Nephron (organoid): ENCODE measurements at regions not wholly inside any gene's neighbourhood (a gene's known extent, or its start where the extent isn't known, plus 50 kb on each side); places are given as distances from the start of the nearest gene placed in this dataset.

Experiments used
- H3K27ac Mint-ChIP-seq, 3 experiments: 2 replicates each; pipeline ENCODE4 v1.8.0; 2020; ENCODE audit warnings: mixed read lengths in 3 of 3, mild to moderate bottlenecking in 2 of 3, moderate library complexity in 1 of 3
- H3K27me3 Mint-ChIP-seq: 2 replicates; pipeline ENCODE4 v1.8.0; 2021; ENCODE audit warnings: low read depth, mild to moderate bottlenecking, moderate library complexity, mixed read lengths
- H3K36me3 Mint-ChIP-seq: 2 replicates; pipeline ENCODE4 v1.8.0; 2020; ENCODE audit warnings: low read depth, mixed read lengths
- H3K4me1 Mint-ChIP-seq: 2 replicates; pipeline ENCODE4 v1.8.0; 2020; ENCODE audit warnings: mixed read lengths
- H3K4me3 Mint-ChIP-seq, 3 experiments: 2 replicates each; pipeline ENCODE4 v1.8.0; 2020; ENCODE audit warnings: mild to moderate bottlenecking in 3 of 3, mixed read lengths in 3 of 3, moderate library complexity in 2 of 3
- H3K9me3 Mint-ChIP-seq: 2 replicates; pipeline ENCODE4 v1.8.0; 2020; ENCODE audit warnings: mixed read lengths
- CTCF ChIP-seq, 3 experiments: fragments of 200-600 bp; sonication (generic); IDR thresholded peaks; one replicate each; pipeline ENCODE4 v1.5.0; 2021; ENCODE audit warnings: antibody characterized with exemption in 3 of 3; ENCODE audit not compliant: unreplicated experiment in 3 of 3

- H3K4me3 Mint-ChIP-seq = no peak overlapping the region
- H3K4me1 Mint-ChIP-seq = peaks cover 51% of the 10 kb centered on the region
- peak overlapping the region in 2 of 3 experiments; percentile 36 to 94 for H3K27ac Mint-ChIP-seq
- H3K36me3 Mint-ChIP-seq = no peaks in the 10 kb centered on the region
- peaks cover 4% of the 10 kb centered on the region for H3K27me3 Mint-ChIP-seq
- no peaks in the 10 kb centered on the region for H3K9me3 Mint-ChIP-seq
- TF ChIP-seq CTCF (IDR thresholded peaks at IDR 0.05; ENCODE audit: unreplicated experiment in 3 of 3) = no peak
Observed at GRCh38 chr2:20150110-20150706, 74.7 kb downstream of the SDC1 start.

GRCh38 chr2:20149703-20150030, 75.3 kb downstream of the SDC1 start:
- Mint-ChIP-seq H3K4me3 (no peak overlapping the region), H3K27ac (peak overlapping the region; percentile 69 to 94 (median 84)), H3K27me3 (peaks cover 4% of the 10 kb centered on the region), H3K4me1 (peaks cover 51% of the 10 kb centered on the region), H3K9me3 (no peaks in the 10 kb centered on the region), H3K36me3 (no peaks in the 10 kb centered on the region)
- TF ChIP-seq CTCF (IDR thresholded peaks at IDR 0.05; ENCODE audit: unreplicated experiment in 3 of 3) = no peak

- Mint-ChIP-seq H3K4me3 (peak overlapping the region in 1 of 3 experiments; percentile 6), H3K4me1 (peaks cover 51% of the 10 kb centered on the region), H3K9me3 (no peaks in the 10 kb centered on the region), H3K27me3 (peaks cover 4% of the 10 kb centered on the region), H3K36me3 (no peaks in the 10 kb centered on the region), H3K27ac (peak overlapping the region; percentile 69 to 94 (median 84))
- TF ChIP-seq CTCF (IDR thresholded peaks at IDR 0.05; ENCODE audit: unreplicated experiment in 3 of 3) = no peak
Observed at GRCh38 chr2:20148923-20149702, 75.8 kb downstream of the SDC1 start.

- Mint-ChIP-seq H3K4me1 (peaks cover 51% of the 10 kb centered on the region), H3K36me3 (no peaks in the 10 kb centered on the region), H3K27ac (peak overlapping the region; percentile 69 to 94 (median 84)), H3K27me3 (peaks cover 4% of the 10 kb centered on the region), H3K4me3 (no peak overlapping the region), H3K9me3 (no peaks in the 10 kb centered on the region)
- TF ChIP-seq CTCF (IDR thresholded peaks at IDR 0.05; ENCODE audit: unreplicated experiment in 3 of 3) = no peak
Observed at GRCh38 chr2:20148426-20148922, 76.5 kb downstream of the SDC1 start.

GRCh38 chr2:20147351-20147750, 77.6 kb downstream of the SDC1 start:
- Mint-ChIP-seq H3K4me3 (no peak overlapping the region), H3K4me1 (peaks cover 51% of the 10 kb centered on the region), H3K36me3 (no peaks in the 10 kb centered on the region), H3K27me3 (peaks cover 4% of the 10 kb centered on the region), H3K27ac (peak overlapping the region in 1 of 3 experiments; percentile 41), H3K9me3 (no peaks in the 10 kb centered on the region)
- no peak for TF ChIP-seq CTCF (IDR thresholded peaks at IDR 0.05; ENCODE audit: unreplicated experiment in 3 of 3)
